HepG2 (cell line): ENCODE measurements at regions not wholly inside any gene's neighbourhood (a gene's known extent, or its start where the extent isn't known, plus 50 kb on each side); places are given as distances from the start of the nearest gene placed in this dataset.

Experiments used
- CBX1 ChIP-seq: IDR thresholded peaks from one replicate; pipeline ENCODE4 v1.6.1; 2016; ENCODE audit warnings: antibody characterized with exemption, low read depth
- CEBPB ChIP-seq: IDR thresholded peaks from 2 replicates; pipeline ENCODE4 v1.6.1; 2011; ENCODE audit warnings: low read depth, low read length, improper control_type of control experiment, borderline replicate concordance
- CREM ChIP-seq, 2 experiments: sonication (generic) in 1 of 2; formaldehyde crosslinking in 1 of 2; IDR thresholded peaks; 2 replicates each; pipeline versions ENCODE4 v1.4.0 to v1.6.1; 2016 to 2020; ENCODE audit warnings: antibody characterized with exemption in 1 of 2, mild to moderate bottlenecking in 1 of 2, missing genetic modification reagents in 1 of 2
- JUNB ChIP-seq: sonication (generic); formaldehyde crosslinking; IDR thresholded peaks from 2 replicates; pipeline ENCODE4 v1.8.0; 2022; ENCODE audit warnings: missing genetic modification reagents, mild to moderate bottlenecking, borderline replicate concordance
- POLR2AphosphoS2 ChIP-seq: IDR thresholded peaks from 2 replicates; pipeline ENCODE4 v1.6.1; 2011; ENCODE audit warnings: low read depth, low read length, improper control_type of control experiment
- ZNF343 ChIP-seq: sonication (generic); formaldehyde crosslinking; IDR thresholded peaks from 2 replicates; pipeline ENCODE4 v1.4.0; 2020; ENCODE audit warnings: mild to moderate bottlenecking, missing genetic modification reagents
- TF ChIP-seq, protein P1 (sequence below): sonication (generic); formaldehyde crosslinking; IDR thresholded peaks from 2 replicates; pipeline ENCODE4 v1.5.0; 2020; ENCODE audit warnings: mild to moderate bottlenecking, missing genetic modification reagents, moderate library complexity
- TF ChIP-seq, protein P2 (sequence below): sonication (generic); formaldehyde crosslinking; IDR thresholded peaks from 2 replicates; pipeline ENCODE4 v1.4.0; 2020; ENCODE audit warnings: missing genetic modification reagents

DNA sequence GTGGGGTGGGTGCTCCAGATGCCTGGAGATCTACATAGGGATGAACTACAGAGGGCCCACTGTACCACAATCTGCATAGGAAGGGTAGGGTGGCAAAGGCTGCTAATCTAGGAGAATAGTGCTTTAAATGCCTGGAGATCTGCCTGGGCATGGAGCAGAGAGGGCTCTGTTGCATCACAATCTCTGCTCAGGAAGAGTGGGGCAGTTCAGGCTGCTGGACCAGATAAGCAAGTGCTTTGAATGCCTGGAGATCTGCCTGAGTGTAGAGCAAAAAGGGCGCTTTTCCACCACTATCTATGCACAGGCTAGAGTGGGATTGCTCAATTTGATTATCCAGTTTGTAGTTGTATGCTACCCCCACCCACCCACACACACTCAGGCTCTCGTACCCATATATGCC lies 886.3 kb upstream of the SEL1L start:
- TF ChIP-seq ZNF343 (CRISPR knock-in tag) (no peak), JUNB (no peak), POLR2AphosphoS2 (no peak), CEBPB (no peak), CBX1 (no peak), CREM (IDR thresholded peaks at IDR 0.05) (no peak), CREM (CRISPR knock-in tag; IDR thresholded peaks at IDR 0.05) (no peak)
- TF ChIP-seq, protein P1, sequence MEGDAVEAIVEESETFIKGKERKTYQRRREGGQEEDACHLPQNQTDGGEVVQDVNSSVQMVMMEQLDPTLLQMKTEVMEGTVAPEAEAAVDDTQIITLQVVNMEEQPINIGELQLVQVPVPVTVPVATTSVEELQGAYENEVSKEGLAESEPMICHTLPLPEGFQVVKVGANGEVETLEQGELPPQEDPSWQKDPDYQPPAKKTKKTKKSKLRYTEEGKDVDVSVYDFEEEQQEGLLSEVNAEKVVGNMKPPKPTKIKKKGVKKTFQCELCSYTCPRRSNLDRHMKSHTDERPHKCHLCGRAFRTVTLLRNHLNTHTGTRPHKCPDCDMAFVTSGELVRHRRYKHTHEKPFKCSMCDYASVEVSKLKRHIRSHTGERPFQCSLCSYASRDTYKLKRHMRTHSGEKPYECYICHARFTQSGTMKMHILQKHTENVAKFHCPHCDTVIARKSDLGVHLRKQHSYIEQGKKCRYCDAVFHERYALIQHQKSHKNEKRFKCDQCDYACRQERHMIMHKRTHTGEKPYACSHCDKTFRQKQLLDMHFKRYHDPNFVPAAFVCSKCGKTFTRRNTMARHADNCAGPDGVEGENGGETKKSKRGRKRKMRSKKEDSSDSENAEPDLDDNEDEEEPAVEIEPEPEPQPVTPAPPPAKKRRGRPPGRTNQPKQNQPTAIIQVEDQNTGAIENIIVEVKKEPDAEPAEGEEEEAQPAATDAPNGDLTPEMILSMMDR (CRISPR knock-in tag), result no peak
- TF ChIP-seq, protein P2, sequence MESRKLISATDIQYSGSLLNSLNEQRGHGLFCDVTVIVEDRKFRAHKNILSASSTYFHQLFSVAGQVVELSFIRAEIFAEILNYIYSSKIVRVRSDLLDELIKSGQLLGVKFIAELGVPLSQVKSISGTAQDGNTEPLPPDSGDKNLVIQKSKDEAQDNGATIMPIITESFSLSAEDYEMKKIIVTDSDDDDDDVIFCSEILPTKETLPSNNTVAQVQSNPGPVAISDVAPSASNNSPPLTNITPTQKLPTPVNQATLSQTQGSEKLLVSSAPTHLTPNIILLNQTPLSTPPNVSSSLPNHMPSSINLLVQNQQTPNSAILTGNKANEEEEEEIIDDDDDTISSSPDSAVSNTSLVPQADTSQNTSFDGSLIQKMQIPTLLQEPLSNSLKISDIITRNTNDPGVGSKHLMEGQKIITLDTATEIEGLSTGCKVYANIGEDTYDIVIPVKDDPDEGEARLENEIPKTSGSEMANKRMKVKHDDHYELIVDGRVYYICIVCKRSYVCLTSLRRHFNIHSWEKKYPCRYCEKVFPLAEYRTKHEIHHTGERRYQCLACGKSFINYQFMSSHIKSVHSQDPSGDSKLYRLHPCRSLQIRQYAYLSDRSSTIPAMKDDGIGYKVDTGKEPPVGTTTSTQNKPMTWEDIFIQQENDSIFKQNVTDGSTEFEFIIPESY (CRISPR knock-in tag), result no peak
